GM12891 (cell line): ENCODE measurements at regions not wholly inside any gene's neighbourhood (a gene's known extent, or its start where the extent isn't known, plus 50 kb on each side); places are given as distances from the start of the nearest gene placed in this dataset.

ENCODE experiments used
- POLR2A ChIP-seq: IDR thresholded peaks from 2 replicates; pipeline ENCODE4 v1.6.1; 2011; ENCODE audit warnings: low read depth, low read length, control low read depth
- POLR2AphosphoS5 ChIP-seq: IDR thresholded peaks from 2 replicates; pipeline ENCODE4 v1.6.1; 2011; ENCODE audit warnings: low read depth, low read length, control low read depth
- SPI1 ChIP-seq: IDR thresholded peaks from 2 replicates; pipeline ENCODE4 v1.6.1; 2011; ENCODE audit warnings: low read depth, low read length, control low read depth
- TAF1 ChIP-seq: IDR thresholded peaks from 2 replicates; pipeline ENCODE4 v1.6.1; 2011; ENCODE audit warnings: low read depth, low read length, control low read depth

DNA sequence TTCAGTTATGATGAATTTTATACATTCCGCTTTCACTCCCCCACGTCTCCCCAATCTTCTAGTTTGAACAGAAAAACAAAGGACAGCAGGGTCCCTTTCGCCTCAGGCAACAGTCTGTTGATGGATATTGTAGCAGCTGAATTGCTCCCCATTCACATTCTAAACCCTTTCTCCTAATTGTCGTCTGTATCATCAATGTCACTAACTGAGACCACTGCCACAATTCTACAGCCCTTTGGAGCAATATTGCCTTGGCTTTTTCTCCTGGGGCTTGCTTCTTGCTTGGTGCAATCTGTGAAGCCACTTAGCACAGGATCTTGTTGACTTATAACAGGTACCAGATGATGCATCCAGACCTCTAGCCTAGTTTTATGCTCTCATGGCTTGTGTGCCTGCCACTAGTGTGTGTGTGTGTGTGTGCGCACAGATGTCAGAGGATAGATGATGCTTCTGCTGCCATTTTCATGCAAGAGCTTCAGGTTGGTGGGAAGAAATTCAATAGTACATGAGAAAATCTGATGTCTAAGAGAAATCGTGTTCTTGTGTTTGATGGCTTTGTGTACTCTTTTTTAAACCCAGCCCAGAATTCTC is 195.2 kb upstream of the ISL1 start:
- TF ChIP-seq POLR2A (no peak), POLR2AphosphoS5 (no peak), TAF1 (no peak), SPI1 (no peak)
